Head of caudate nucleus (tissue), 42 donors: ENCODE measurements at regions not wholly inside any gene's neighbourhood (a gene's known extent, or its start where the extent isn't known, plus 50 kb on each side); places are given as distances from the start of the nearest gene placed in this dataset.
"Not testable (repeated sequence)": the region's sequence is repeated elsewhere in the genome, so short reads cannot be mapped to it uniquely, and the experiment has no call there.

ENCODE experiments used
- DNase-seq, 42 donors: peaks; one replicate each; pipeline versions ENCODE4 v3.0.0 to v3.0.0-alpha.2; 2020 to 2021; ENCODE audit warnings: mixed read lengths in 7 of 42
- intact Hi-C: fragments of 100-400 bp; cut with DNase I; formaldehyde crosslinking; loops from one replicate; pipeline ENCODE4 v1.15.0; 2022

- no peak for DNase-seq
- intact Hi-C loops = loop anchor here (10.0 kb wide), 3 partner anchors 129 to 539 kb away; partner anchors contain the start of gene RGS2
Measured at GRCh38 chr1:192475329-192475728, 100.2 kb upstream of the RGS1 start.

- DNase-seq = no peak
- intact Hi-C loops = loop anchor here (10.0 kb wide), 3 partner anchors 129 to 539 kb away; partner anchors contain the start of gene RGS2
Measured at GRCh38 chr1:192475970-192476369, 99.6 kb upstream of the RGS1 start.

GRCh38 chr1:192476802-192477298 is 98.7 kb upstream of the RGS1 start:
- intact Hi-C loops = loop anchor here (10.0 kb wide), 3 partner anchors 128 to 538 kb away; partner anchors contain the start of gene RGS2
- peak in 1 of 42 donors; percentile 6 for DNase-seq

- intact Hi-C loops = loop anchor here (10.0 kb wide), 3 partner anchors 127 to 537 kb away; partner anchors contain the start of gene RGS2
- no peak for DNase-seq
Measured at GRCh38 chr1:192477630-192478029, 97.9 kb upstream of the RGS1 start.

- intact Hi-C loops = no loop called here
- DNase-seq = no peak
Measured at GRCh38 chr1:192485692-192486436, 89.7 kb upstream of the RGS1 start.

GRCh38 chr1:192488058-192488457 is 87.5 kb upstream of the RGS1 start:
- no peak for DNase-seq
- intact Hi-C loops = no loop called here

- no peak for DNase-seq
- intact Hi-C loops = no loop called here
Measured at GRCh38 chr1:192489047-192489446, 86.5 kb upstream of the RGS1 start.

- intact Hi-C loops = no loop called here
- no peak for DNase-seq
Measured at GRCh38 chr1:192489748-192490147, 85.8 kb upstream of the RGS1 start.

- no peak for DNase-seq
- intact Hi-C loops = no loop called here
Measured at GRCh38 chr1:192491804-192492554, 83.6 kb upstream of the RGS1 start.

GRCh38 chr1:192493584-192493983 is 82.0 kb upstream of the RGS1 start:
- intact Hi-C loops = no loop called here

GRCh38 chr1:192496369-192497056 is 79.1 kb upstream of the RGS1 start:
- intact Hi-C loops = no loop called here
- no peak for DNase-seq

More at GRCh38 chr1:192493584-192493983, 82.0 kb upstream of the RGS1 start:
- DNase-seq = no peak

GRCh38 chr1:192497214-192497794 is 78.3 kb upstream of the RGS1 start:
- intact Hi-C loops = no loop called here
- no peak for DNase-seq

GRCh38 chr1:192498092-192498491 is 77.5 kb upstream of the RGS1 start:
- intact Hi-C loops, DNase-seq: not testable (repeated sequence)

- DNase-seq, intact Hi-C loops: not testable (repeated sequence)
Measured at GRCh38 chr1:192499061-192499581, 76.5 kb upstream of the RGS1 start.

GRCh38 chr1:192500541-192500940 is 75.0 kb upstream of the RGS1 start:
- intact Hi-C loops, DNase-seq: not testable (repeated sequence)

- DNase-seq = no peak
Measured at GRCh38 chr1:192506741-192507155, 68.8 kb upstream of the RGS1 start.

GRCh38 chr1:192512426-192513162 is 63.0 kb upstream of the RGS1 start:
- peak in 14 of 42 donors; percentile 10 to 48 (median 14) for DNase-seq
- intact Hi-C loops = no loop called here

More at GRCh38 chr1:192506741-192507155, 68.8 kb upstream of the RGS1 start:
- intact Hi-C loops = no loop called here

- intact Hi-C loops = no loop called here
- DNase-seq = no peak
Measured at GRCh38 chr1:192513196-192513595, 62.4 kb upstream of the RGS1 start.
